GM18520 (cell line): ENCODE measurements at regions not wholly inside any gene's neighbourhood (a gene's known extent, or its start where the extent isn't known, plus 50 kb on each side); places are given as distances from the start of the nearest gene placed in this dataset.

ENCODE experiments used
- ATAC-seq: cut with Tn5 transposase; IDR thresholded peaks from one replicate; pipeline ENCODE4 v1.9.1; 2021; ENCODE audit not compliant: unreplicated experiment

- no peak for ATAC-seq
Observed at GRCh38 chr6:26214803-26215584, 127.8 kb downstream of the HFE start.

- no peak for ATAC-seq
Observed at GRCh38 chr6:26215585-26216358, 128.5 kb downstream of the HFE start.

- ATAC-seq, result peak; percentile 71
Observed at GRCh38 chr6:26216359-26216885, 129.2 kb downstream of the HFE start.

DNA sequence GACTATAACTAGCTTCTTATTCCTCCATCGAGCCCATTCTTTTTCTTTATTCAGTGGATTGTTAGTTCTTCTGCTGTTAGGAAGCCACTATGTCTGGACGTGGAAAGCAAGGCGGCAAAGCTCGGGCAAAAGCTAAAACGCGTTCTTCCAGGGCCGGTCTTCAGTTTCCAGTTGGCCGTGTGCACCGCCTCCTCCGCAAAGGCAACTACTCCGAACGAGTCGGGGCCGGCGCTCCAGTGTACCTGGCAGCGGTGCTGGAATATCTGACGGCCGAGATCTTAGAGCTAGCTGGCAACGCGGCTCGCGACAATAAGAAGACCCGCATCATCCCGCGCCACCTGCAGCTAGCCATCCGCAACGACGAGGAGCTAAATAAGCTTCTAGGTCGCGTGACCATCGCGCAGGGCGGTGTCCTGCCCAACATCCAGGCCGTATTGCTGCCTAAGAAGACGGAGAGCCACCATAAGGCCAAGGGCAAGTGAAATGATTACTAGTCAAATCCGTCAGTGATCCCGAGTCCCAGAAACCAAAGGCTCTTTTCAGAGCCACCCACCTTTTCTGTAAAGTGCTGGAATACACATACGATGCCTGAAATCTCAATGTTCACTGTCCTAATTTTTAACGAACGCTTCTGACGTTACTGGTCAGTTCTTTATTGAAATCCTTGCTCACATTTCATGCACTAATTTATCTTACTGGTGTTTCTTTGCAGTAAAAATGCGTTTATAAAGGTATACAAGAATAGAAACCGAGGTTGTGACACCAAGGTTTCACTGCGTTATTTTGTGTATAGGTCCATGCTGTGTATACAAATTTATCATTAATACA is 129.9 kb downstream of the HFE start:
- ATAC-seq, result peak; percentile 18

- ATAC-seq, result no peak
Observed at GRCh38 chr6:26217714-26218075, 130.5 kb downstream of the HFE start.

GRCh38 chr6:26218824-26219223 is 131.6 kb downstream of the HFE start:
- no peak for ATAC-seq

DNA sequence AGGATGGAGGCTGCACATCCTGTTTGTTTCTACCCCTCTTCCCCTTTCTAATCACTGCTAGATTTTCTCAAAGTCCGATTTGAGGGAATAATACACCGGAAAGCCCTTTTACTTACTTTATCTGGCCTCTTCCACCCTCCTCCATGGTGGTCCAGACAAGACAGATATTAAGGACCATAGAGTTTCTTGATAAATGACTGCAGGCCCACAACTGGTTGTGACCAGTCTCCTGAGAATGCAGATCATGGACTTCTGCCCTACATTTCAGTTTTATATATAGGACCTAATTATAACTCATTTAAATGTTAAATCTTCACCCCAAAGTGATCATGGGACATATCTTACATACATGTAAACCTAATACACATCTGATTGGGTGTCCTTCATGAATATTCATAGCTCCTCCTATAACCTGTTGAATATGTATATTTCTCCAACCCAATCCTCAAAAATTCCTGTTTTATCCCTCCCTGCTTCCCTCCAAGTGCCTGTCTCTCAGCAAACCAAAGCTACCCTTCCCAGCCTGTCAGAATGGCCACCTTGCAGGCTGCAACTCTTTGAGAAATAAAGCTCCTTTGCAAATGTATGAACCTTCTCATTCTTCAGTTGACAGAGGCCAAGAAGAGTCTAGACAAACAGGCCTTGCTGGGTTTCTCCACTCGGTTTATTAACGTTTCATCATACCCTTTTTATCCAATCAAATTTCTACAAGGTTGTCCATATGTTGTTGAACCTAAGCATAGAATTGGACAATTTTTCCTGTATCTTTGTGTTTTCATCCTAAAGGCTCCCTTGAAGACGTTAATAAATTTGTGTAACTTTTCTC is 133.1 kb downstream of the HFE start:
- no peak for ATAC-seq

DNA sequence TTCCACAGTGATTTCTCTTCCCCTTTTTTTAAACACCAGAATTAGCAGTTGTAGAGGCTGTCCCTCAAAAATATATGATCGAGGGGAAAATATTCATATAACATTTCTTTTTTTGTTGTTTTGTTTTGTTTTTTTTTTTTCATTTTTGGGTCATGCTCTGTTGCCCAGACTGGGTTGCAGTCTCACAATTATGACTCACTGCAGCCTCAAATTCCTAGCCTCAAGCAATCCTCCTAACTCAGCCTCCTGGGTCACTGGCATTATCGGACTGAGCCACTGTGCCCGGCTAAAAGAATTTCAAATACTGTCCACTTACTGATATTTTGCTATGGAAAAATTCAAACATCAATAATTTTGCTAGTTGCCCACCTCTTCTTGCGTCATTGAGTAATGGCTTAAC is 134.0 kb downstream of the HFE start:
- ATAC-seq, result no peak

DNA sequence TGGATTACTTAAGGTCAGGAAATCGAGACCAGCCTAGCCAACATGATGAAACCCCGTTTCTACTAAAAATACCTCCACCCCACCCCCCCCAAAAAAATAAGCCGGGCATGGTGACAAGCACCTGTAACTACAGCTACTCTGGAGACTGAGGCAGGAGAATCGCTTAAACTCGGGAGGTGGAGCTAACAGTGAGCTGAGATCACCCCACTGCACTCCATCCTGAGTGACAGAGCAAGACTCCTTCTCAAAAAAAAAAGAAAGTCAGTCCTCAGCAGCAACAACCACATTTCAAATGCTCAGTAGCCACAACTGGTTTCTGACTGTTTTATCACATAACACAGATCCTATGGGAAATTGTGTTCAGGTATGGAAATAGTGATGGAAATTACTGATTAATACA is 135.3 kb downstream of the HFE start:
- no peak for ATAC-seq

DNA sequence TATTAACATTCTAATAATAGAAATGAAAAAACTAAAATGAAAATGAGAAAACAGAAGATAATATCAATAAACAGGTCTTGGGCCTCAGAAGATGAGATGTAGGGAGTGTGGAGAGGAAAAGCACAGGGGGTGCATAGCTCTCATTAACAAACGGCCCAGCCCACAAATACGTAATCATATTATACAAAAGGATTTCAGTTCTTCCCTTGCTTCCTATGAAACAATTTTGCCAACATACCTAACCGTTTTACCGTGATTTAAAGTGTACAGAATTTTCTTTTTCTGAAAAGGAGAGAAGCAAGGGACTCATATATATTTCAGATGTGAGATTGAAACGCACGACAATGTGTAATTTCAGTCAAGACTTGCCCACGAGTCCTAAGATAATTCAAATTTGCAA is 136.0 kb downstream of the HFE start:
- peak; percentile 2 for ATAC-seq

DNA sequence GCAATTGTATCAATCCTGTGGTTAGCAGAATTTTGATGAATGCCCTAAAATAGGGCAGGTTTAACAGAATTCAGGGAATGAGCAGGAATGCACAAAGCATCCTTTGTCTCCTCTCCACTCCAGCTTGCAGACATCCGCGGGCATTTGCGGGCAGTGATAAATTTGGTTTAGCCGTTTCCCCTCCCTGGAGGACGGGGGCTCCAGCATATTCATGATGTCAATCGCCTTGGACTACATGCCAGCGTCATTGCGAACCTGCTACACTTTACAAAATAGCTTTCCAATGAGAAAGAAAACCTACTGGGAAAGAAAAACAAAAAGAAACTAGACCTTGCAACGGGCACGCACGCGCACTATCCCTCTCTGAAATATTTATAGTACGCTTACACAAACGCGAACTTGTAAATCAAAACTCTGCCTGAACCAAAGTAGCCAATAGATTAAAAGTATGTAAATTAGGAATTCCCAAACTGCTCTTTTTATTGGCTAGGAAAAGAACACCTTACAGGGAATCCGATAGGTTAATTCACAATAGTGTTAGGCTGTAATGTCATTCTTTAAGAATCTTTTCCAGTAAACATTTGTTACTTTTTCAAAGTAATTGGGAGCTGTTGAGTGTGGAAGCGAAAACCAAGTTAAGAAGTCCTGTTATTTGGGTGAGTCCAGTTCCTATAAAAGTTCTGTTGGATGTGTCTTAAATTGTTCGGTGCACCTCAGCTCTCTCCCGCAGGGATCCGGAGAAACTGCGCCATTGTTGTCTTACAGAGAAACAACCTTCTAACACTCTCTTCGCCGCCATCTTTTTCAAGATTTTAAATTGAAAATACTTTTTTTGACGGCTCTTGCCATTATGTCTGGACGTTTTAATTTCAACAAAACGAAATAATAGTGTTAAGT is 136.7 kb downstream of the HFE start:
- ATAC-seq, result peak; percentile 52

DNA sequence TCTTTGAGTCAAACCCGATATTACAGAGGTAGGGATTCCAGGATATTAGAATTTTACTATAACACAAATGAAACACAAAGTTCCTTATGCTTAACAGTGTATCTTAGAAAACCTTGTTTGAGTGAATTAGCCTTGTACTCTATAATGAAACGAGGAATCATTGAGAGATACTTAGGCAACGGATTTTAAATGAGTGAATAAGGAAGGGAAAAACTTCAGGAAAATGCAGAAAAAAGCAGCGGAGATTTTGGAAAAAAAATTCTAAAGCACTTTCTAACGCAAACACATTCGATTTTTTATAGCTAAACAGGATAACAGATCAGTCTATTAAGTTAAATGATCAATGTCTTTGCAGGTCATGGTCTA is 137.3 kb downstream of the HFE start:
- no peak for ATAC-seq

DNA sequence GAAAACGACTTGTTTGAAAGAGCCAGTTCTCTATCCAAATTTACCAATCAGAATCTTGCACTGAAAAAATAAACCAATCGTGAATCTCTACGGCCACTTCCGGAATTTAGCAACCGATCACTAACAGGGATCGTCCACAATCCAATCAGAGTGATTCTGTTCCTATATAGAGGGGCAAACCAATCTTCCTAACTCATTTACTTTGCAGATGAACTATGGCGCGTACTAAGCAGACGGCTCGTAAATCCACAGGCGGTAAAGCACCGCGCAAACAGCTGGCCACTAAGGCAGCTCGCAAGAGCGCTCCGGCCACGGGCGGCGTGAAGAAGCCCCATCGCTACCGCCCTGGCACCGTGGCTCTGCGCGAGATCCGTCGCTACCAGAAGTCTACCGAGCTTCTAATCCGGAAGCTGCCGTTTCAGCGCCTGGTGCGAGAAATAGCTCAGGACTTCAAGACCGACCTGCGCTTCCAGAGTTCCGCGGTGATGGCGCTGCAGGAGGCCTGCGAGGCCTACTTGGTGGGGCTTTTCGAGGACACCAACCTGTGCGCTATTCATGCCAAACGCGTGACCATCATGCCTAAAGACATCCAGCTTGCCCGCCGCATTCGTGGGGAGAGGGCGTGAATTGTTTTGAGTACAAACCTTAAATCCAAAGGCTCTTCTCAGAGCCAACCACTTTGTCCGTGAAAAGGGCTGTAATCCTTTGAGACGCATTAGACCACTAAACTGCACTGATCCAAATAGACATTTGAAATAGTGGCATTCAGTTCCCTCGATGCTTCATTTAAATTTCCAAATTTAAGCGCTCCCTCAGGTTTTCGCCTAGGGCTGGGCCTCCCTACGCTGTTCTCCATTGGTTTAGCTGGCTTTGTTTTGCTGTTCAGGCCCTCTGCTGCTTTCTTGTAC is 138.0 kb downstream of the HFE start:
- ATAC-seq, result no peak

DNA sequence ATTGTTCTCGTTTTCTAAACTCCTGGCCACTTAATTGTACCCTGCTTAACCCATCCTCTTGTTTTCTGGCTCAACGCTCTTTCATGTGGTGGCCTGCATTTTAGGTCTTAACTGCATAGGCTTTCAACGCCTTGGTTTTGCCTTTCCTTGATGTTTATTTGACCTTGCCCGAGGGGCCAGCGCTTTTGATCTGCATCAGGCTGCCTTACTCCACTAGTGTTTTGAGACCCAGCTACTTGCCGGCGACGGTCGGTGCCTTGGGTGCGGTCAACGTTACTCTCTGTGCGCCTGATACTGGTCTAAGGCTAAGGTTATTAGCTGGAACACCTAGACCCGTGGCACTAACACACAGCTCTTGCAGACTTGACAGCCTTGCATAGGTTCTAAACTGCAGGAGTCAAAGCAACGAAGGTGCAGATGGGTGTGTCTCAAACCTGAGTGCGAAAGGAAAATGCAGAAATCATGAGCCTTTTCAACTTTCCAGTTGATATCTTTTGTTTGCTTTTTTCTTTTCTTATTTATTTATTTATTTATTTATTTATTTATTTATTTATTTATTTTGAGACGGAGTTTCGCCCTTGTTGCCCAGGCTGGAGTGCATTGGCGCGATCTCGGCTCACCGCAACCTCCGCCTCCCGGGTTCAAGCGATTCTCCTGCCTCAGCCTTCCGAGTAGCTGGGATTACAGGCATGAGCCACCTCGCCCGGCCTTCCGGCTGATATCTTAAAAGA is 138.8 kb downstream of the HFE start:
- no peak for ATAC-seq

DNA sequence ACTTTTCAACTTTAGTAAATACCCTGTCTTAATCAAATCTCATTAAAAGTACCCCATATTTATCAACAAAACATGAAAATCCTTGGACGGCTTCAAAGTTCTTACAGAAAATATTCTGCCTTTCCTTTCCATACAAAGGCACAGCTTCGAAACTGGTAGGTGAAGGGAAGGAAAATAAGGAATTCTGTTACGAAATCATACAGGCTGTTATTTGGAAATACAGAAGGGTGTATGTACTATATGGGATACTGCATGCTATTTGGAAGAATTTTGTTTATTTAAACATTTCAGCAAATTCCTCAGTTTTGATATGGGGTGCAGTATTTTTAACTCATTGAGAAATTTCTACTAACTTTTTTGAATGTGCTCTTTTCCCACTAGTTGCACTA is 138.4 kb upstream of the BTN3A2 start:
- ATAC-seq, result no peak

DNA sequence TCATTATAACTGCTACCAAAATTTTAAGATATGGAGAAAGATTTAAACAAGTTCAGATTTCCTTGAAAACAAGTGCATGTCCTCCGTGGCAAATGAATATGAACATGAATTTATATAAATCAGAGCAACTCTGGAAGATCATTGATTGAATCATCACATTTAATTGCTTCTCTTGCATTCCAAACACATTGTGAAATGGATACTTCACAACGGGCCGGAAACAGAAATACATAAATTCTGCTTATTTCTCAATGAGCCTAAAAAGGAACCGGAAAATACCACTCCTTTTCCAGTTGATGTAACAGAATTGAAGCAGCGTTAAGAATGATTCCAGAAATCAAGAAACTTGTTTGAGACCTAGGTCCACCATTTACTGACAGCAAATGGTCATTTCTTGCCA is 134.6 kb upstream of the BTN3A2 start:
- ATAC-seq, result no peak

GRCh38 chr6:26231006-26231587 is 133.9 kb upstream of the BTN3A2 start:
- no peak for ATAC-seq
